Heart left ventricle (tissue), 16 donors: ENCODE measurements at regions not wholly inside any gene's neighbourhood (a gene's known extent, or its start where the extent isn't known, plus 50 kb on each side); places are given as distances from the start of the nearest gene placed in this dataset.

Experiments used
- ATAC-seq, 4 donors: fragments of 200-7000 bp; cut with Tn5 transposase; one replicate each; pipeline ENCODE4 v1.9.1; 2020 to 2022; ENCODE audit warnings: moderate library complexity in 4 of 4, mild to moderate bottlenecking in 3 of 4, moderate number of reproducible peaks in 1 of 4
- DNase-seq, 5 donors: peaks; one replicate each; pipeline ENCODE4 v3.0.0-alpha.2; 2020
- H3K27ac ChIP-seq, 12 donors: fragments of 200-600 bp; sonication (generic) in 4 of 12; one replicate each; pipeline versions ENCODE4 v1.5.0 to v1.8.0; 2016 to 2022; ENCODE audit warnings: mild to moderate bottlenecking in 2 of 12
- H3K27me3 ChIP-seq, 9 donors: fragments of 200-600 bp; sonication (generic) in 2 of 9; one replicate each; pipeline versions ENCODE4 v1.5.1 to v1.8.0; 2016 to 2022; ENCODE audit warnings: mild to moderate bottlenecking in 3 of 9
- H3K36me3 ChIP-seq, 9 donors: fragments of 200-600 bp; sonication (generic) in 2 of 9; one replicate each; pipeline versions ENCODE4 v1.5.0 to v1.8.0; 2018 to 2022; ENCODE audit warnings: mild to moderate bottlenecking in 2 of 9
- H3K4me1 ChIP-seq, 12 donors: fragments of 200-600 bp; sonication (generic) in 4 of 12; one replicate each; pipeline versions ENCODE4 v1.5.0 to v1.8.0; 2016 to 2022; ENCODE audit warnings: mild to moderate bottlenecking in 3 of 12
- H3K4me3 ChIP-seq, 12 donors: fragments of 200-600 bp; sonication (generic) in 4 of 12; one replicate each; pipeline versions ENCODE4 v1.5.0 to v1.8.0; 2017 to 2022; ENCODE audit warnings: mild to moderate bottlenecking in 9 of 12, moderate library complexity in 4 of 12
- H3K9me3 ChIP-seq, 12 donors: fragments of 200-600 bp; sonication (generic) in 4 of 12; one replicate each; pipeline versions ENCODE4 v1.5.0 to v1.8.0; 2016 to 2022; ENCODE audit warnings: mild to moderate bottlenecking in 1 of 12
- POLR2A ChIP-seq, 2 donors: fragments of 450-650 bp; IDR thresholded peaks; one replicate each; pipeline ENCODE4 v1.6.1; 2017; ENCODE audit warnings: antibody characterized with exemption in 2 of 2, mild to moderate bottlenecking in 2 of 2, moderate library complexity in 2 of 2
- WGBS, 4 donors: extraction: QIAGEN DNeasy Blood & Tissue Kit in 2 of 4; methylation state at CpG; one replicate each; pipeline versions ENCODE4 v1.1.5 to v1.1.7; 2013 to 2018; 5-methylcytosine and 5-hydroxymethylcytosine counted together
- intact Hi-C, 10 donors: fragments of 100-400 bp; cut with DNase I; formaldehyde crosslinking; loops; one replicate each; pipeline versions ENCODE4 v1.11.1 to v1.14.2; 2022
- TF ChIP-seq, protein P1 (sequence below), 12 donors: fragments of 200-600 bp; sonication (generic) in 4 of 12; IDR thresholded peaks; one replicate each; pipeline versions ENCODE4 v1.5.0 to v1.8.0; 2018 to 2022; ENCODE audit warnings: antibody characterized with exemption in 12 of 12, mild to moderate bottlenecking in 5 of 12
- donor health status: ischemic (EF 13 %, LVEDD 7.1; RV severe dilation, severe dysfunction).
- donor health status: healthy with polysubstance abuse.
- donor health status: DM: no; HTN: yes; CAD: no.
- donor health status: DM: no; HTN: no; CAD: no.
- donor health status: ischemic (EF 25% LVEDD 6.9; RV normal size, moderate dysfunction).
- donor health status: ischemic (EF 25% LVEDD 5.7; RV mildly dilated, moderate dysfunction).
- donor health status: healthy.
- donor health status: DM: yes; HTN: yes; CAD: no.
- donor health status: ischemic (EF 35%, LVEDD 5.7; RV mildly dilated, moderate dysfunction).
- donor health status: nonischemic (EF 11% LVEDD 7.7; RV severe dilation, severe dysfunction).
- donor health status: DM: yes; HTN: yes; CAD: no.
- donor health status: PGD.
- donor health status: ischemic (EF 29% LVEDD 5.4; RV normal size, mild dysfunction).
- donor health status: nonischemic (EF 23%, LVEDD 6.1; RV moderate dilation, normal function).

DNA sequence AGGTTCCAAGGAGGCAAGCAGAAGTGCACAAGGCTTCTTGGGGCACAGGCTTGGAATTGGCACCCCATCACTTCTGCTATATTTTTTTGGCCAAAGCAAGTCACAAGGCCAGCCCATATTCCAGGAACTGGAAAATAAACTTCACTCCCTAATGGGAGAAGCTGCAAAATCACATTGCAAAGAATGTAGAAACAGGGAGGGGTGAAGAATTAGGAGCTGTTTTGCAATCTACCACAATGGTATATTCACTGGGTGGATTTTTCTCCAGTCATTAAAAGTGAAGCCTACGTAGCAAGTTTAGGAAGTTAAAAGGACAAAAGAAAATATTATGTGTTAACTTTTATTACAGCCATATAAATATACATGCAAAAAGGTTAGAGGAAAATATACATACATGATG, 464.8 kb downstream of the COG6 start:
- no peaks in the 10 kb centered on the region for H3K36me3 ChIP-seq
- DNase-seq (no peak), ATAC-seq (peak in 2 of 4 donors; percentile 41 to 42)
- H3K27ac ChIP-seq, result peak overlapping the region in 4 of 12 donors; percentile 19 to 28 (median 22)
- no peak overlapping the region for H3K4me3 ChIP-seq
- H3K9me3 ChIP-seq, result peaks cover 0 to 8% (median 0%) of the 10 kb centered on the region in 12 donors
- peaks cover 0 to 16% (median 6%) of the 10 kb centered on the region in 12 donors for H3K4me1 ChIP-seq
- intact Hi-C loops, result no loop called here
- no peaks in the 10 kb centered on the region for H3K27me3 ChIP-seq
- TF ChIP-seq POLR2A (IDR thresholded peaks at IDR 0.05), result no peak
- TF ChIP-seq, protein P1, sequence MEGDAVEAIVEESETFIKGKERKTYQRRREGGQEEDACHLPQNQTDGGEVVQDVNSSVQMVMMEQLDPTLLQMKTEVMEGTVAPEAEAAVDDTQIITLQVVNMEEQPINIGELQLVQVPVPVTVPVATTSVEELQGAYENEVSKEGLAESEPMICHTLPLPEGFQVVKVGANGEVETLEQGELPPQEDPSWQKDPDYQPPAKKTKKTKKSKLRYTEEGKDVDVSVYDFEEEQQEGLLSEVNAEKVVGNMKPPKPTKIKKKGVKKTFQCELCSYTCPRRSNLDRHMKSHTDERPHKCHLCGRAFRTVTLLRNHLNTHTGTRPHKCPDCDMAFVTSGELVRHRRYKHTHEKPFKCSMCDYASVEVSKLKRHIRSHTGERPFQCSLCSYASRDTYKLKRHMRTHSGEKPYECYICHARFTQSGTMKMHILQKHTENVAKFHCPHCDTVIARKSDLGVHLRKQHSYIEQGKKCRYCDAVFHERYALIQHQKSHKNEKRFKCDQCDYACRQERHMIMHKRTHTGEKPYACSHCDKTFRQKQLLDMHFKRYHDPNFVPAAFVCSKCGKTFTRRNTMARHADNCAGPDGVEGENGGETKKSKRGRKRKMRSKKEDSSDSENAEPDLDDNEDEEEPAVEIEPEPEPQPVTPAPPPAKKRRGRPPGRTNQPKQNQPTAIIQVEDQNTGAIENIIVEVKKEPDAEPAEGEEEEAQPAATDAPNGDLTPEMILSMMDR (IDR thresholded peaks at IDR 0.05), result no peak
- WGBS, 4 donors, result 82 to 90% (median 84%) methylated on average over 1 of the region's 1 CpG

DNA sequence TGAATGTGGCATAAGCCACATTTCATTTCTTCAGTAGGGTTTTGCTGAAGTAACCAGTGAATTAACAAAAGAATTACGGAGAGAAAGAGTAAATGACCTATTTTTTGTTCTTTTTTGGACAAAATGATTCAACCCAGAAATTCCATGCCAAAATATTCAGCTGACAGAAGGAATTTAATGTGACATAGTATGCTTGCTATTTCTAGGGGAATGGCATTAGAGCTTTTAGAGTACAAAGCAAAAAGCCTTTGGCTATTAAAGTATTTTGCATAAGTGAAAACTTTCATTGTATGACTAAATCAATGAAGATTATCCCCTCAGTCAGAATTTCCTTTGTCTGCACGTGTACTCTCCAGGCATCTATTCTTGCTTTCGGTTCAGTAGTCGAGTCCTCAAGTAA, 465.3 kb downstream of the COG6 start:
- Histone ChIP-seq H3K27ac (peak overlapping the region in 4 of 12 donors; percentile 19 to 28 (median 22)), H3K36me3 (no peaks in the 10 kb centered on the region), H3K27me3 (no peaks in the 10 kb centered on the region), H3K4me3 (no peak overlapping the region), H3K9me3 (peaks cover 0 to 8% (median 0%) of the 10 kb centered on the region in 12 donors), H3K4me1 (peaks cover 0 to 11% (median 3%) of the 10 kb centered on the region in 12 donors)
- TF ChIP-seq POLR2A (IDR thresholded peaks at IDR 0.05), result no peak
- TF ChIP-seq, protein P1 (IDR thresholded peaks at IDR 0.05), result no peak
- ATAC-seq (peak in 1 of 4 donors; percentile 37), DNase-seq (no peak)
- intact Hi-C loops, result no loop called here
- WGBS, 4 donors, result 75 to 80% (median 78%) methylated on average over 3 to 4 of the region's 4 CpGs

DNA sequence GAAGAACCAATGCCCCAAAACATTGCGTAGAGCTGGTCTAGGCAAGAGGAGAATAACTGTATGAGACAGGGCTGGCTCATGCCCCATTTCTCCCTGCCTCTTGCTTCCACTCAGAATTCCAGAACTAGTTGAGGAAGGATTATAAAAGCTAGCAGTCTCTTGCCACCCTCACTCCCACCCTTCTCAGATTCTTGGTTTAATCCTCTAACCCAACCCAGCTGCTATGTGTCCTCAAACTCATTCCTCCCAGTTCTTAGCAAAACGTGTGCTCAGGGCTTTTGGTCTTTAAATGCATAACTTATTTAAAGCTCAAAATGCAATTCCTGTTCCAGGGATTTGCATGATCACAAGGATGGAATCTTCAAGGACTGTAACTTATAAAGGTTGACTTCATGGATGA, 466.3 kb downstream of the COG6 start:
- no peak for DNase-seq
- WGBS, 4 donors, result 88 to 92% (median 89%) methylated on average over 2 of the region's 2 CpGs
- no peaks in the 10 kb centered on the region for H3K27me3 ChIP-seq
- TF ChIP-seq, protein P1 (IDR thresholded peaks at IDR 0.05), result no peak
- TF ChIP-seq POLR2A (IDR thresholded peaks at IDR 0.05), result no peak
- ATAC-seq, result no peak
- H3K36me3 ChIP-seq, result no peaks in the 10 kb centered on the region
- H3K4me3 ChIP-seq, result no peak overlapping the region
- H3K9me3 ChIP-seq, result peaks cover 0 to 8% (median 0%) of the 10 kb centered on the region in 12 donors
- intact Hi-C loops, result no loop called here
- H3K4me1 ChIP-seq, result peaks cover 0 to 7% (median 0%) of the 10 kb centered on the region in 12 donors
- peak overlapping the region in 1 of 12 donors; percentile 20 for H3K27ac ChIP-seq

DNA sequence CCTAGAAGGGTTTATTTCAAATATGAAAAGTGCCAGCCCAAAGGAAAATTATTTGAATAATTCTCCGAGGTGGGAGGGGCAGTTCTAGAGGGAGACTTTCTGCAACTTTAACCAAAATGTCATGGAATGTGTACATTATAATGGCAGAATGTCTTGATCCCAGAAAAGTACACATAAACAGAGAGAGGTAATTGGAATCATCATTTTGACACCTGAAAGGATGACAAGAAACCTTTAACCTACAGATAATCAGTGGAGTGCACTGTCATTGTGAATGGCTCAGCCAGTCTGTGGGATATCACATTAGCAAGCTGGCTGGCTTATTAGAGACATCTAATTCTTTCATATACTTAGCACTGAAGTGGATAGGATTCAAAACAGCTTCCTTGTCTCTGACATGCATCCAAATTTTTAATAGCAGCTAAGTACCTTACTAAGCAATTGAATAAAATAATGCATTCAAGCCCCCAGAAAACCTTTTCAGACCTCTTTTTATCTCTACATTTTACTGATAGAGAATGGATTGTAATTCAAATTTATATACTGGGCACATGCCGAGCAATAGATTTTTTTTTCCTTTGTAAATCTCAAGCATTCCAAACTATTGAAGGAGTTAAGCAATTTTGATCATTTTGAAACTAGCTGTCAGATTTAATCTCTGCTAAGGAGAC, 468.6 kb downstream of the COG6 start:
- TF ChIP-seq, protein P1 (IDR thresholded peaks at IDR 0.05), result no peak
- no peak for TF ChIP-seq POLR2A (IDR thresholded peaks at IDR 0.05)
- H3K27me3 ChIP-seq, result no peaks in the 10 kb centered on the region

More for the DNA sequence above, 468.6 kb downstream of the COG6 start:
- Histone ChIP-seq H3K36me3 (no peaks in the 10 kb centered on the region), H3K27ac (no peak overlapping the region), H3K9me3 (peaks cover 0 to 8% (median 0%) of the 10 kb centered on the region in 12 donors), H3K4me3 (no peak overlapping the region), H3K4me1 (peaks cover 0 to 7% (median 0%) of the 10 kb centered on the region in 12 donors)
- ATAC-seq, result no peak
- WGBS, 4 donors, result 79 to 94% (median 87%) methylated on average over 2 of the region's 2 CpGs
- DNase-seq, result no peak
- intact Hi-C loops, result no loop called here
